ENCODE measurements at regions not wholly inside any gene's neighbourhood (a gene's known extent, or its start where the extent isn't known, plus 50 kb on each side); places are given as distances from the start of the nearest gene placed in this dataset.
"Not testable (repeated sequence)": the region's sequence is repeated elsewhere in the genome, so short reads cannot be mapped to it uniquely, and the experiment has no call there.

DNA sequence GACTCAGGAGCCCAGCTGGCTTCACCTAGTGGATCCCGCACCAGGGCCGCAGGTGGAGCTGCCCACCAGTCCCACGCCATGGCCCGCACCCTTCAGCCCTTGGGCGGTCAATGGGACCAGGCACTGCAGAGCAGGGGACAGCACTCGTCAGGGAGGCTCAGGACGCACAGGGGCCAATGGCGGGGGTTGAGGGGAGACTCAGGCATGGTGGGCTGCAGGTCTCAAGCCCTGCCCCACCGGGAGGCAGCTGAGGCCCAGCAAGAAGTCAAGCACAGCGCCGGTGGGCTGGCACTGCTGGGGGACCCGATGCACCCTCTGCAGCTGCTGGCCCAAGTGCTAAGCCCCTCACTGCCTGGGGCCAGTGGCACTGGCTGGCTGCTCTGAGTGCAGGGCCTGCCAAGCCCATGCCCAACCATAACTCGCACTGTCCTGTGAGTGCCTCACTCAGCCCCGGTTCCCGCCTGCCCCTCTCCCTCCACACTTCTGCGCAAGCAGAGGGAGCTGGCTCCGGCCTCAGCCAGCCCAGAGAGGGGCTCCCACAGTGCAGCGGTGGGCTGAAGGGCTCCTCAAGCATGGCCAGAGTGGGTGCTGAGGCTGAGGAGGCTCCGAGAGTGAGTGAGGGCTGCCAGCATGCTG lies 111.7 kb upstream of the PGR start:
- H3K9ac ChIP-seq (ENCODE audit: low read length): no peak overlapping the region
- H3K27me3 ChIP-seq (ENCODE audit: insufficient read depth, low read depth, low read length): no peaks in the 10 kb centered on the region
- no peaks in the 10 kb centered on the region for H3K9me2 ChIP-seq (ENCODE audit: insufficient read depth, low read length)
- no peak overlapping the region for H3K27ac ChIP-seq (ENCODE audit: low read length)
- no peak overlapping the region for H2AFZ ChIP-seq (ENCODE audit: low read depth, low read length)
- no peak overlapping the region for H3K4me3 ChIP-seq (ENCODE audit: low read length)
- TF ChIP-seq, protein P1, sequence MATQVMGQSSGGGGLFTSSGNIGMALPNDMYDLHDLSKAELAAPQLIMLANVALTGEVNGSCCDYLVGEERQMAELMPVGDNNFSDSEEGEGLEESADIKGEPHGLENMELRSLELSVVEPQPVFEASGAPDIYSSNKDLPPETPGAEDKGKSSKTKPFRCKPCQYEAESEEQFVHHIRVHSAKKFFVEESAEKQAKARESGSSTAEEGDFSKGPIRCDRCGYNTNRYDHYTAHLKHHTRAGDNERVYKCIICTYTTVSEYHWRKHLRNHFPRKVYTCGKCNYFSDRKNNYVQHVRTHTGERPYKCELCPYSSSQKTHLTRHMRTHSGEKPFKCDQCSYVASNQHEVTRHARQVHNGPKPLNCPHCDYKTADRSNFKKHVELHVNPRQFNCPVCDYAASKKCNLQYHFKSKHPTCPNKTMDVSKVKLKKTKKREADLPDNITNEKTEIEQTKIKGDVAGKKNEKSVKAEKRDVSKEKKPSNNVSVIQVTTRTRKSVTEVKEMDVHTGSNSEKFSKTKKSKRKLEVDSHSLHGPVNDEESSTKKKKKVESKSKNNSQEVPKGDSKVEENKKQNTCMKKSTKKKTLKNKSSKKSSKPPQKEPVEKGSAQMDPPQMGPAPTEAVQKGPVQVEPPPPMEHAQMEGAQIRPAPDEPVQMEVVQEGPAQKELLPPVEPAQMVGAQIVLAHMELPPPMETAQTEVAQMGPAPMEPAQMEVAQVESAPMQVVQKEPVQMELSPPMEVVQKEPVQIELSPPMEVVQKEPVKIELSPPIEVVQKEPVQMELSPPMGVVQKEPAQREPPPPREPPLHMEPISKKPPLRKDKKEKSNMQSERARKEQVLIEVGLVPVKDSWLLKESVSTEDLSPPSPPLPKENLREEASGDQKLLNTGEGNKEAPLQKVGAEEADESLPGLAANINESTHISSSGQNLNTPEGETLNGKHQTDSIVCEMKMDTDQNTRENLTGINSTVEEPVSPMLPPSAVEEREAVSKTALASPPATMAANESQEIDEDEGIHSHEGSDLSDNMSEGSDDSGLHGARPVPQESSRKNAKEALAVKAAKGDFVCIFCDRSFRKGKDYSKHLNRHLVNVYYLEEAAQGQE (IDR thresholded peaks at IDR 0.05; ENCODE audit: borderline replicate concordance): no peak
- no peak for TF ChIP-seq MXI1 (conservative IDR thresholded peaks at IDR 0.05; ENCODE audit: poor library complexity, severe bottlenecking)
- no peak for TF ChIP-seq EP300 (conservative IDR thresholded peaks at IDR 0.05; ENCODE audit: poor library complexity, severe bottlenecking)
- H3K9me3 ChIP-seq (ENCODE audit: low read length): no peaks in the 10 kb centered on the region
- no peak overlapping the region for H3K4me2 ChIP-seq (ENCODE audit: low read length)
- no peaks in the 10 kb centered on the region for H4K20me1 ChIP-seq (ENCODE audit: insufficient read depth)
- H3K79me2 ChIP-seq (replicated peaks; ENCODE audit: insufficient read depth, low read length): no peaks in the 10 kb centered on the region
- H3F3A ChIP-seq (ENCODE audit: insufficient read depth, low read length, poor library complexity, severe bottlenecking): no peaks in the 10 kb centered on the region
- H3K36me3 ChIP-seq (ENCODE audit: insufficient read depth, low read length): no peaks in the 10 kb centered on the region

DNA sequence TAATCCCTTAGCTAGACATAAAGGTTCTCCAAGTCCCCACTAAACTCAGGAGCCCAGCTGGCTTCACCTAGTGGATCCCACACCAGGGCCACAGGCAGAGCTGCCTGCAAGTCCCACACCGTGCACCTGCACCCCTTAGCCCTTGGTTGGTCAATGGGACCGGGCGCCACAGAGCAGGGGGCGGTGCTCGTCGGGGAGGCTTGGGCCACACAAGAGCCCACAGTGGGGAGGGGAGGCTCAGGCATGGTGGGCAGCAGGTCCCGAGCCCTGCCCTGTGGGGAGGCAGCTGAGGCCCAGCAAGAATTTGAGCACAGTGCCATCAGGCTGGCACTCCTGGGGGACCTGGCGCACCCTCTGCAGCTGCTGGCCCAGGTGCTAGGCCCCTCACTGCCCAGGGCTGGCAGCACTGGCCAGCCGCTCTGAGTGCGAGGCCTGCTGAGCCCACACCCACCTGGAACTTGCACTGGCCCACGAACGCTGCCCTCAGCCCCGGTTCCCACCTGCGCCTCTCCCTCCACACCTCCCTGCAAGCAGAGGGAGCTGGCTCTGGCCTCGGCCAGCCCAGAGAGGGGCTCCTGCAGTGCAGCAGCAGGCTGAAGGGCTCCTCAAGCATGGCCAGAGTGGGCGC lies 101.7 kb upstream of the PGR start:
- not testable (repeated sequence) for H3K27me3 ChIP-seq (ENCODE audit: insufficient read depth, low read depth, low read length)

GRCh38 chr11:101226617-101227016 lies 97.0 kb upstream of the PGR start:
- no peaks in the 10 kb centered on the region for H3F3A ChIP-seq (ENCODE audit: insufficient read depth, low read length, poor library complexity, severe bottlenecking)
- H3K27me3 ChIP-seq (ENCODE audit: insufficient read depth, low read depth, low read length): no peaks in the 10 kb centered on the region
- H3K4me2 ChIP-seq (ENCODE audit: low read length): no peak overlapping the region
- no peak overlapping the region for H3K9ac ChIP-seq (ENCODE audit: low read length)
- peaks cover 4% of the 10 kb centered on the region for H3K9me3 ChIP-seq (ENCODE audit: low read length)
- no peak for TF ChIP-seq TAF1 (IDR thresholded peaks at IDR 0.05; ENCODE audit: low read depth)
- TF ChIP-seq SMC3 (conservative IDR thresholded peaks at IDR 0.05; ENCODE audit: poor library complexity): no peak
- TF ChIP-seq CTCF (IDR thresholded peaks at IDR 0.05; ENCODE audit: poor library complexity, severe bottlenecking): no peak
- no peak for TF ChIP-seq EZH2 (IDR thresholded peaks at IDR 0.05; ENCODE audit: borderline replicate concordance, insufficient read depth, low read length, poor library complexity, severe bottlenecking)
- TF ChIP-seq EP300 (conservative IDR thresholded peaks at IDR 0.05; ENCODE audit: poor library complexity, severe bottlenecking): no peak
- TF ChIP-seq, protein P1 (IDR thresholded peaks at IDR 0.05; ENCODE audit: borderline replicate concordance): no peak
- no peak for TF ChIP-seq MXI1 (conservative IDR thresholded peaks at IDR 0.05; ENCODE audit: poor library complexity, severe bottlenecking)
- no peak for TF ChIP-seq POLR2AphosphoS5 (IDR thresholded peaks at IDR 0.05)
- no peak for TF ChIP-seq RAD21 (conservative IDR thresholded peaks at IDR 0.05)
- no peak overlapping the region for H2AFZ ChIP-seq (ENCODE audit: low read depth, low read length)
- no peaks in the 10 kb centered on the region for H4K20me1 ChIP-seq (ENCODE audit: insufficient read depth)
- no peaks in the 10 kb centered on the region for H3K36me3 ChIP-seq (ENCODE audit: insufficient read depth, low read length)
- H3K79me2 ChIP-seq (replicated peaks; ENCODE audit: insufficient read depth, low read length): no peaks in the 10 kb centered on the region
- no peaks in the 10 kb centered on the region for H3K9me2 ChIP-seq (ENCODE audit: insufficient read depth, low read length)
- no peak overlapping the region for H3K27ac ChIP-seq (ENCODE audit: low read length)
- H3K4me3 ChIP-seq (ENCODE audit: low read length): no peak overlapping the region

More for the DNA sequence above, 101.7 kb upstream of the PGR start:
- not testable (repeated sequence) for H3K9me3 ChIP-seq (ENCODE audit: low read length); H3K9me2 ChIP-seq (ENCODE audit: insufficient read depth, low read length); H3F3A ChIP-seq (ENCODE audit: insufficient read depth, low read length, poor library complexity, severe bottlenecking); H3K9ac ChIP-seq (ENCODE audit: low read length); H4K20me1 ChIP-seq (ENCODE audit: insufficient read depth); H3K27ac ChIP-seq (ENCODE audit: low read length); H2AFZ ChIP-seq (ENCODE audit: low read depth, low read length); H3K36me3 ChIP-seq (ENCODE audit: insufficient read depth, low read length); H3K4me2 ChIP-seq (ENCODE audit: low read length); H3K79me2 ChIP-seq (replicated peaks; ENCODE audit: insufficient read depth, low read length); H3K4me3 ChIP-seq (ENCODE audit: low read length)

Measured in neural cell (in vitro differentiated cells).